DOHH2 (cell line): ENCODE measurements at regions not wholly inside any gene's neighbourhood (a gene's known extent, or its start where the extent isn't known, plus 50 kb on each side); places are given as distances from the start of the nearest gene placed in this dataset.

Source experiments
- H3F3A ChIP-seq: fragments of 200-600 bp; sonication (generic), shearing (Covaris generic); 2 replicates; pipeline ENCODE4 v1.6.0; 2016; ENCODE audit warnings: antibody characterized with exemption, mild to moderate bottlenecking; ENCODE audit not compliant: control insufficient read depth, insufficient read depth
- H3K27ac ChIP-seq: fragments of 200-600 bp; sonication (generic); 2 replicates; pipeline ENCODE4 v1.5.1; 2014; ENCODE audit warnings: low read depth, mild to moderate bottlenecking, low read length, moderate library complexity
- H3K27me3 ChIP-seq: fragments of 200-600 bp; sonication (generic); 2 replicates; pipeline ENCODE4 v1.6.1; 2014; ENCODE audit warnings: mild to moderate bottlenecking, low read length, mixed read lengths; ENCODE audit not compliant: control insufficient read depth
- H3K36me3 ChIP-seq: fragments of 200-600 bp; sonication (generic); 2 replicates; pipeline ENCODE4 v1.6.1; 2014; ENCODE audit warnings: mild to moderate bottlenecking, low read length, moderate library complexity, mixed read lengths; ENCODE audit not compliant: control insufficient read depth
- H3K4me1 ChIP-seq: fragments of 200-600 bp; sonication (generic); 2 replicates; pipeline ENCODE4 v1.6.1; 2014; ENCODE audit warnings: mild to moderate bottlenecking, low read length, mixed read lengths; ENCODE audit not compliant: control insufficient read depth
- H3K4me2 ChIP-seq: fragments of 200-600 bp; sonication (generic); 2 replicates; pipeline ENCODE4 v1.6.0; 2014; ENCODE audit warnings: mild to moderate bottlenecking, low read length, moderate library complexity
- H3K4me3 ChIP-seq: fragments of 200-600 bp; sonication (generic); 2 replicates; pipeline ENCODE4 v1.5.1; 2014; ENCODE audit warnings: mild to moderate bottlenecking, low read length, mixed read lengths
- H3K79me2 ChIP-seq: fragments of 200-600 bp; sonication (generic); 2 replicates; pipeline ENCODE4 v1.6.1; 2014; ENCODE audit warnings: mild to moderate bottlenecking, low read length, mixed read lengths; ENCODE audit not compliant: control insufficient read depth
- H3K9me2 ChIP-seq: fragments of 200-600 bp; sonication (generic); replicated peaks from 2 replicates; pipeline ENCODE4 v1.6.1; 2014; ENCODE audit warnings: mild to moderate bottlenecking, low read length, mixed read lengths; ENCODE audit not compliant: control insufficient read depth
- H3K9me3 ChIP-seq: fragments of 200-600 bp; sonication (generic); 2 replicates; pipeline ENCODE4 v1.6.1; 2014; ENCODE audit warnings: antibody characterized with exemption, low read length, mixed read lengths; ENCODE audit not compliant: control insufficient read depth, insufficient read depth
- H4K20me1 ChIP-seq: fragments of 200-600 bp; sonication (generic); 2 replicates; pipeline ENCODE4 v1.6.0; 2014; ENCODE audit warnings: low read depth, mild to moderate bottlenecking, antibody characterized with exemption, low read length, moderate library complexity; ENCODE audit not compliant: control insufficient read depth, insufficient read depth
- EZH2phosphoT487 ChIP-seq: fragments of 200-600 bp; sonication (generic); IDR thresholded peaks from 2 replicates; pipeline ENCODE4 v1.6.1; 2017; ENCODE audit warnings: borderline replicate concordance, mild to moderate bottlenecking, antibody characterized with exemption, low read length, moderate library complexity, mixed read lengths
- TF ChIP-seq, protein P1 (sequence below): fragments of 200-600 bp; sonication (generic); IDR thresholded peaks from one replicate; pipeline ENCODE4 v1.5.1; 2014; ENCODE audit warnings: antibody characterized with exemption, mild to moderate bottlenecking, low read depth, low read length; ENCODE audit not compliant: poor library complexity, severe bottlenecking

DNA sequence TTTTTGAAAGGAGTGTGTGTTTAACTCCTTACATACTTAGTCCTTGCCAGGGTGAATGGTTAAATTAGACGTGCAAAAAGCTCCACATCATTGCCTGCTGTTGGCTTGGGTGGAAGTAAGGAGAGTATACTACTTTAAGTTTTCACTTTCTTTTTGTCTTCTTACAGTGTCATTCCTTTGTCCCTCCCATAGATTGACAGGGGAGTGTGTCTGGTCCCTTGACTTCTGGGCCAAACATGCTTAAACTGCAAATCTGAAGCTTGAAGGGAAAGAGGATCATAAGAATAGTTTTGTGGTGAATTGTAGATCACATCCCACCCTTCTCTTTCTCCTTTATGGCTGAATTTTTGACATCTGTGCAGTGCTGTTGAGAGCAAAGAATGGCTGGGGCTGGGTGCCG, 355.8 kb upstream of the C2CD4B start:
- Histone ChIP-seq H3F3A (no peaks in the 10 kb centered on the region), H3K27me3 (0 out of 2 replicates have a peak, but pooled peaks cover 3% of the 10 kb centered on the region), H3K9me2 (no peaks in the 10 kb centered on the region), H3K4me2 (no peak overlapping the region), H3K79me2 (no peaks in the 10 kb centered on the region), H3K4me1 (no peaks in the 10 kb centered on the region), H3K27ac (no peak overlapping the region), H4K20me1 (no peaks in the 10 kb centered on the region), H3K4me3 (no peak overlapping the region), H3K36me3 (no peaks in the 10 kb centered on the region), H3K9me3 (no peaks in the 10 kb centered on the region)
- no peak for TF ChIP-seq EZH2phosphoT487
- TF ChIP-seq, protein P1, sequence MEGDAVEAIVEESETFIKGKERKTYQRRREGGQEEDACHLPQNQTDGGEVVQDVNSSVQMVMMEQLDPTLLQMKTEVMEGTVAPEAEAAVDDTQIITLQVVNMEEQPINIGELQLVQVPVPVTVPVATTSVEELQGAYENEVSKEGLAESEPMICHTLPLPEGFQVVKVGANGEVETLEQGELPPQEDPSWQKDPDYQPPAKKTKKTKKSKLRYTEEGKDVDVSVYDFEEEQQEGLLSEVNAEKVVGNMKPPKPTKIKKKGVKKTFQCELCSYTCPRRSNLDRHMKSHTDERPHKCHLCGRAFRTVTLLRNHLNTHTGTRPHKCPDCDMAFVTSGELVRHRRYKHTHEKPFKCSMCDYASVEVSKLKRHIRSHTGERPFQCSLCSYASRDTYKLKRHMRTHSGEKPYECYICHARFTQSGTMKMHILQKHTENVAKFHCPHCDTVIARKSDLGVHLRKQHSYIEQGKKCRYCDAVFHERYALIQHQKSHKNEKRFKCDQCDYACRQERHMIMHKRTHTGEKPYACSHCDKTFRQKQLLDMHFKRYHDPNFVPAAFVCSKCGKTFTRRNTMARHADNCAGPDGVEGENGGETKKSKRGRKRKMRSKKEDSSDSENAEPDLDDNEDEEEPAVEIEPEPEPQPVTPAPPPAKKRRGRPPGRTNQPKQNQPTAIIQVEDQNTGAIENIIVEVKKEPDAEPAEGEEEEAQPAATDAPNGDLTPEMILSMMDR: no peak

DNA sequence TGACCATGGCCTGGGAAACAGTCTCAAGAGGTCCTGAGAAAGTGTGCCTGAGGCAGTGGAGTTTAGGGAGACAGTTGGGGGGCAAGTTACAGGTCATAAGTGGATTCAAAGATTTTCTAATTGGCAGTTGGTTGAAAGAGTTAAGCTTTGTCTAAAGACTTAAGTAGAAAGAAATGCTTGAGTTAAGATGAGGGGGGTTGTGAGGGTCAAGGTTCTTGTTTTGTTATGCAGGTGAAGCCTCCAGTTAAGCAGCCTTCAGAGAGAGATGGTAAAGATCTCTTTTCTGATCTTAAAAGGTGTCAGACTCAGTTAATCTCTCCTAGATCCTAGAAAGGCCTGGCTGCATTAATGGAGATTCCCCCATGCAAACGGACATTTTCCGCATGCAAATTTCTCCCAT, 356.3 kb upstream of the C2CD4B start:
- H3K79me2 ChIP-seq: no peaks in the 10 kb centered on the region
- H4K20me1 ChIP-seq: no peaks in the 10 kb centered on the region
- H3K27me3 ChIP-seq: 0 out of 2 replicates have a peak, but pooled peaks cover 3% of the 10 kb centered on the region
- H3K27ac ChIP-seq: no peak overlapping the region
- H3K4me1 ChIP-seq: no peaks in the 10 kb centered on the region
- H3K9me3 ChIP-seq: no peaks in the 10 kb centered on the region
- no peak overlapping the region for H3K4me3 ChIP-seq
- H3K4me2 ChIP-seq: no peak overlapping the region
- H3K9me2 ChIP-seq: no peaks in the 10 kb centered on the region
- no peaks in the 10 kb centered on the region for H3F3A ChIP-seq
- TF ChIP-seq, protein P1: no peak
- no peak for TF ChIP-seq EZH2phosphoT487
- H3K36me3 ChIP-seq: no peaks in the 10 kb centered on the region

- H3K36me3 ChIP-seq: no peaks in the 10 kb centered on the region
- H3K9me3 ChIP-seq: no peaks in the 10 kb centered on the region
- H4K20me1 ChIP-seq: no peaks in the 10 kb centered on the region
- H3K27ac ChIP-seq: no peak overlapping the region
- H3K4me2 ChIP-seq: no peak overlapping the region
- H3K9me2 ChIP-seq: no peaks in the 10 kb centered on the region
- H3K79me2 ChIP-seq: no peaks in the 10 kb centered on the region
- H3K4me1 ChIP-seq: no peaks in the 10 kb centered on the region
- TF ChIP-seq, protein P1: no peak
- no peak for TF ChIP-seq EZH2phosphoT487
- no peak overlapping the region for H3K4me3 ChIP-seq
- H3F3A ChIP-seq: no peaks in the 10 kb centered on the region
- 0 out of 2 replicates have a peak, but pooled peaks cover 3% of the 10 kb centered on the region for H3K27me3 ChIP-seq
Observed at GRCh38 chr15:62524848-62525247, 359.8 kb upstream of the C2CD4B start.
